Stimulated activated CD8-positive, alpha-beta memory T cell treated with anti-CD3 and anti-CD28 coated beads, Interleukin-4, amount 100 ng/mL, for 24 hours (primary cell): ENCODE measurements at regions not wholly inside any gene's neighbourhood (a gene's known extent, or its start where the extent isn't known, plus 50 kb on each side); places are given as distances from the start of the nearest gene placed in this dataset.
"Not testable (repeated sequence)": the region's sequence is repeated elsewhere in the genome, so short reads cannot be mapped to it uniquely, and the experiment has no call there.

ENCODE experiments used
- DNase-seq: peaks from one replicate; pipeline ENCODE4 v3.0.0-alpha.2; 2020; ENCODE audit warnings: low read depth

DNA sequence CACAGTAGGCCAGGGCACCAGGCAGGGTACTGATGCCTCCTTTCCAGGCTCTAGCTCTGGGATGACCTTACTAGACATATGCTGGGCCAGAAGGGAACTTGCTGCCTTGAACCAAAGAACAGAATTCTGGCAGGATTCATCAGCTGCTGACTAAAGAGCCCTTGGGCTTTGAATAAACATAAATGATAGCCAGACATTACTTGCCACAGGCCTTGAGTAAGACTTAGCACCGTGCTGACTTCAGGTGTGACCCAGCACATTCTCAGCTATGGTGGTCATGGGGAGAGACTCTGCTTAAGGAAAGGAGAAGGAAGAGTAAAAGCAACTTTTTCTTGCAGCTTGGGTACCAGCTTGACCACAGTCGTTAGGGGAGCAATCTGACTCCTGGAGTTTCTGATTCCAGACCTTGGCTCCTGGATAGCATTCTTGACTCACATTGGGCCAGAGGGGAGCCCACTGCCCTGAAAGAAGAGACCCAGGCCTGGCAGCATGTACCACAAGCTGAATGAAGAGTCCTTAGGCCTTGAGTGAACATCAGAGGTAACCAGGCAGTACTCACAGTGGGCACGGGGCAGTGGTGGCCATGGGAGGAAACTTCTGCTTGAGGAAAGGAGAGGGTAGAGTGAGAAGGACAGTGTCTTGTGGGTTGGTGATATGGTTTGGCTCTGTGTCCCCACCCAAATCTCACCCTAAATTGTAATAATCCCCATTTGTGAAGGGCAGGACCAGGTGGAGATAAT is 926.1 kb upstream of the SORCS1 start:
- DNase-seq = no peak

DNA sequence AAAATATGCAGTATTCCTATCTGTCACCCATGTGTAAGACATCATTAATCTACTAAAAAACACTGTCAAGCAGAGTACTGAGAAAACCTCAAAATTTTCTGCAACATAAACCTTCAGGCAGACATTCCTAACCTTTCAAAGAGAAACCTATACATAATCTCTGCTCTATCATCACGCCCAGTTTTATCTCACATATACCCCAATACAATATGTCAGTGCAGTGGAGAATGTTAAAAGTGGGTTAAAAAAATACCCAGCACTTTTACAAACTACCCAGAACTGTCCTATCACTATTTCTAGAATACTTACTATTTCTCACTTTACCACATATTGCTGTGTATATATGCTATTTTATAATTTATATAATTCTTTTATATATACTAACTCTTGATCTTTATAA is 922.0 kb upstream of the SORCS1 start:
- no peak for DNase-seq

DNA sequence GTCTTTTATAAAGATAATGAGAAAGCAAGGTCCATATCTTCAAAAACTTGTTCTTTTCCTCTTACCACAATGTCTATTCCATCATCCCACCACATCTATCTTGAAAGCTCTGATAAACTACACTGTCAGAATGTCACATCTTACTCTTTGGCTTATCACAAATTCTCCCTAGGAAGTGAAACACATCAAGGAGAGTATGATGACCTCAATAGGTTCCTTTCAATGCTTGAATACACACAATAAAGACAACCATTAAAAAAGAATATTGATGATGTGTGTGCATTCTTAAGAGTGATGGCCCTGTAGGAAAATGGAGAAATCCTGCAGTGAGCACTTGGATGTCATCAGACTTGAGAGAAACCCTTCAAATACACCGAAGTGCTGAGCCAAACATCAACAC is 918.1 kb upstream of the SORCS1 start:
- no peak for DNase-seq

DNA sequence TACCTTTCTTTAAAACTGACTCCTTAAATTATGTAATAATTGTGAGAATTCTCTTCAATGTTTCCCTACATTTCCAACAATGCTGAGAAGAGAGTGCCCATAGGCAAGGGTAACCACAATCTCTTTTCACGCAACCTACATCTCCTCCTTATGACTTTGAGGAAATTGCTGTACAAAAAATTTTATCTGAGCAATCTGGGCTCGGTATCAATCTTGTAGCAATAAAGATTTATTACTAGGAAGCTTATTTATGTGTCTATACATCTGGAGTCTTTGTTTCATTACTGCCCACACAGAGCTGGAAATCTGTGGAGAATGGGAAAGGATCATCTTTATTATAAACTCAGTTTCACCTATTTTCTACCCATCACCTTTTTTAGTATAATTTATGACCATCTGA is 913.8 kb upstream of the SORCS1 start:
- DNase-seq = no peak

DNA sequence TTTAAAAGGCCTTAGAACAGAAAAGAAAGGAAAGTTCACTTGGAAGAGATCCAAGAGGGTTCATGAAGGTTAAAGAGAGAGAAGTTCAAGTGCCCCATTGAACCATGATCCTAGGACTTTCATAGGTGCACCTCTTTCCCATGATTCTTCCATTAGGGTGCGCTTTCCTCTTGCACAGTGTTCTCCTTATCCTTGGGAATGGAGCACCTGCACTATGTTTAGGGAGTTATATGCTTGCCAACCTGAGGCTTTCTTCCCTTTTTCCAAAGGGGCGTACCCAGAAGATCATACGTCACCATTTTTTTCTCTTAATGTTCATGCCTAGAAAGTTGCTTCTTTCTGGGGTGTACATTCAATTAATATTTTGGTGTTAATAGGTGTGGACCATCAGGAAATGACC is 908.0 kb upstream of the SORCS1 start:
- no peak for DNase-seq

DNA sequence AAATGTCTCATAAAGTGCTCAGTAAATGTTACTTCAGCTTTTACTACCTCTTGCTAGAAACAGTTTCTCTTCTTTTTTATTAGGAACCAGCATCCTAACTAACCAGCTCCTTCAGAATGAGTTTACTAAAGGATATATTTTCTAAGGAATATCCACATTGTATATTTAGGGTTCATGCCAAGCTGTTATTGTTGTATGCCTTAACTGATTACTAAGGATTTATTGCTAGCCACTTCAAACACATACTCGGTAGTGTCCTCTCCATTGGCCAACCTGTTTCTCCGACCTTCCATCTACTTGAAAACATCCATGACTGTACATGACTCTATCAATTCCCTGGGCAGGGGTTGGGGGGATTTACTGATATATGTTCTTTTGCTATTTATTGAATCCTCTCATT is 906.3 kb upstream of the SORCS1 start:
- DNase-seq = no peak

DNA sequence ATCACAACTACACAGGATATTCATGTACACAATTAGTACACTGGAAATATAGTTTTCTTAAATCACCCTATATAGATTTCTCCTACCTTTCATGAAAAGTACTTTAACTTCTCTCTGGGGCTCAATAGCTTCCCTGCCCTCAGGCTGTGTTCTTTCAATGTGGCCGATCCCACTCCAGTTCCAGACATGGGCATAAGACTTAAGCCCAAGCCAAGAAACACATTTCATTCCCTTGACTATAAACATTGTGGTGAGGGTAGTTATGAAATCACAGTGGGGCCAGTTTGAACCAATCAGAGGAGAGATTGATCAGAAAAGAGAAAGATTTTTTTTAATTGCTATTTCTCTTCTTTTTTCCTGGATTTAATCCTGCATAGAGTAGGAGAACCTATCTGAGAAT is 904.6 kb upstream of the SORCS1 start:
- no peak for DNase-seq

DNA sequence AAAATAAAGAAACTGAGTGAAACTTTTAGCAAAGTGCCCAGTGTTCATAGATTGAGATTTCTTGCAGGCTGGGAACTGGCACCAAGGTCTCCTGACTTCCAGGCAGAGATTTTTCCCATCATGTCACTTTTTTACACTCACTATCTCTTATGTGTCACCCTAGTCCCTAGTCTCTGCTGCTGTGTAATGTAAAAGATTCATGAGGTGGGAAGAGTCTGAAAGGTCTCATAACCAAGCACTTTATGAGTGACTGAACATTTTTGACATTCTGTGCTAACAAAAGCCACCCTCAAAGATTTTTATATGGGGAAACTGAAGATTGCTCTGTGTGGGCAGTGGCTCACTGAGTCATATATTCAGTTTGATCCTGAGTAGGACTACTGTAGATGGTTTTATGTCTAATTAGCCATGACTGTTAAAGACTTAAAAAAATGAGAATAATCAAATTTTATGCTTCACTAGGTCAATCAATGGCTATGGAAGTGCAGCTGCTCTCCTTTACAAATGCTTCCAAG is 900.3 kb upstream of the SORCS1 start:
- DNase-seq = no peak

DNA sequence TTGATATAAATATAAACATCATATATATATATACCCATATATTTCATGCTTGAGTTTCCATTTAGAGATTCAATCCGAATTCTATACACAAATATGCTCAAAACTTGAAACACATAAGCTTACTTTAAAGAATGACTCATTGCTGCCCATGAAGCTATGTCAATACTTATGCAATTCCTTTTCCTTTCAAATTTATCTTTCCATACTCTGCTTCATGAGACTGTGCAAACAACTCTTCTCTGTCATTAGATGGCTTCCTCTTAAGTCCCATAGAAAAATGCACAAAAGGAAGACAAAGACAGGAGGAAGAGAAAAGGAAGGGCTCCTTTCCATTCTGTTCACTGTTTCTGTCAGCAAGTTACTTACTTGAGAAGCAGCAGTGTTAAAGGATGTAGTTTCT is 895.7 kb upstream of the SORCS1 start:
- DNase-seq = no peak

DNA sequence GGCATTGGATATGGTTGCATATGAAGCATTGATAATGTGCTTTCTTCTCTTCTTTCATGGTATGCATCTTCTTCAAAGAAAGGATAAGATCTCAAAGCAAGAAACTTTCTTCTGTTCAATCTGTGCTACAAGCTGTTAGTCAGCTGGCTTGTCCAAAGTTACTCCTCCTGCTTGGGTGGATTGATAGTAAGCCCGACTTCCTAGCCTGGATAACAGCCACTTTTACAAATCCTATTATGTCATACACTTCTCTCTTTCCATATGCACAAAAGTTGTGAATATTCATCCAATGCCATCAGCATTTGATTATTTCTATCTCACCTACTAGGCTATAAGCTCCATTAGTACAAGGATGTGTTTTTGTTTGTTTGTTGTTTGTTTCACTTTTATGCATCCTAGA is 891.0 kb upstream of the SORCS1 start:
- no peak for DNase-seq

DNA sequence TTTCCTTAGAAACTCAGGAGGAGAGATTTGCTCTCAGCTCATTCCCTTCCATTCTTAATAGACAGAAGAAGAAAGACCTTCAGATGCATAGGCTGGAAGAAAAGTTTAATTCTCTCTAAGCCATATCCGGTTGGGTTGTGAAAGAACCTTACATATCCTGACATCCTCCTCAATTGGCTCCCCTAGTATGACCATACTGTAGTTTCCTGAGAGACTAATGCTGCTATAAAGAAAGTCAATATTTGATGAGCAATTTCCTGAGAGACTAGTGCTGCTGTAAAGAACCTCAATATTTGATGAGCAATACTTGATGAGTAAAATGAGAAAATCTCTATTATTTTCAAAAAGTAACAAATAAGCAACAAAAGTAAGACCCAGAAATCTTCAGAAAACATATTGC is 888.5 kb upstream of the SORCS1 start:
- no peak for DNase-seq

DNA sequence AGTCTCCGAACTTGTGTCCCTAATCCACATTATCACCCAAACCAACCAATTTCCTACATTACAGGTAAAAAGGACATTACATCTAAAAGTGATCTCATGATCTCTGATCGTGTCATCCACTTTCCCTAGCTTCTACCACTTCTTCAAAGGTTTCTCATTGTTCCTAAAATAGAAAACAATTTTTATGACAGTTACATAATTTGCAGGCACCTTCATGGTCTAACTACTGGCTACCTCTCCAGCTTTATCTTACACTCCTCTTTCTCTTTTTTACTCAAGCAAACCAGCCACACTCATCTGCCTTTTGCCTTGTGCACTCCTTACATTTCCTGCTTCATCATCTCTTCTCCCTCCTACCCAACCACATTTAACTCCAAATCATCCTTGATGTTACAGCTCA is 886.7 kb upstream of the SORCS1 start:
- DNase-seq = no peak

DNA sequence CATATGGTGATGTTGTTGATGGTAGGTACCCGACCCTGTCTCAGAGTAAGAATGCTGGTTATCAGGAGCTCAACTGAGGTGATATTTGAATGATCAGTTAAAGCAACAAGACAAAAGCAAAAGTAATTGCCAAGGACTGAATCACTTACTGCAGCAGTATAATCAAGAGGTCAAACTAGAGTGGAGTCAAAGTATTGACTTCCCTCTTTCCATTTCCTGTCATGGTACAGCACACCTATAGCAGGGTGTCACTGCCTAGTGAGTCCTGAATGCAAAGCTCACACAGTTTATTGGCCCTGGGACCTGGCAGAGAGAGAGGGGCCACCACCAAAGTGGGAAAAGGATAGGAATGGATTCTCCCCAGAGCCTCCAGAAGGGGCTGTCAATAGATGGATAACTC is 886.1 kb upstream of the SORCS1 start:
- DNase-seq = no peak

DNA sequence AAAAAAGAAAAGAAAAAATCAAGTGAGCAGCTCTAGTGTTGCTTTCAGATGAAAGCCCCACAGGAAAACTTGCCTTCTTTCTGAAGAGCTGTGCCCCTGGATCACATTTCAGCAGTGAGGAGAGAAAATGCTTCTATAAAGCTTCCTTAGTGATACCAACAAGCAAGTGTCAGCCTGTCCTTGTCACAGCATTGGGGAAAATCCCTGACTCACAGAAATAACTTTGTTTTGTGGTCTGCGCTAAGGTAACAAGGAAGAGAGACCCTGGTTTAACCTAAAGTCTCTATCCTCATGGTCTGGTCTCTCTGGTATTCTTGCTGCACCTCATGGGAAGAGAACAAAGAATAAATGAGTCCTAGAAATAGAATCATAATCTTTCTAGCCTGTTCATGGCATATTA is 885.2 kb upstream of the SORCS1 start:
- DNase-seq = no peak

DNA sequence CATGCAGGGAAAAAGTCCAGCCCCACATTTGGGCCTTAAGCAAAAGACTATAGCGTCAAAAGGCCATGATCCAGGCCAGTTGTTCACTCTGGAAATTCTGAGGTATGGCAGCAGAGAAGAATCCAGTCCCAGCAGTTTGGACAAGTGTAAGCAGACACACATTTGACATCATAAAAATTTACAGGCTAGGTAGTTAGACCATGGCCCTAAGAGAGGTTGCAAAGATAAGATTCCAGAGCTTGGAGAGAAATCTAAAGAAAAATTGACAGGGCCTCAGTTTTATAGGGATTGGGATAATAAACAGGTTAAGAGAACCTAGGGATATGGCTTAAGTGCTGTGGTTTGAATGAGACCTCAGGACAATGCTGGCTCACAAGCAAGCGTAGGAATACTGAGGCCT is 884.4 kb upstream of the SORCS1 start:
- no peak for DNase-seq

DNA sequence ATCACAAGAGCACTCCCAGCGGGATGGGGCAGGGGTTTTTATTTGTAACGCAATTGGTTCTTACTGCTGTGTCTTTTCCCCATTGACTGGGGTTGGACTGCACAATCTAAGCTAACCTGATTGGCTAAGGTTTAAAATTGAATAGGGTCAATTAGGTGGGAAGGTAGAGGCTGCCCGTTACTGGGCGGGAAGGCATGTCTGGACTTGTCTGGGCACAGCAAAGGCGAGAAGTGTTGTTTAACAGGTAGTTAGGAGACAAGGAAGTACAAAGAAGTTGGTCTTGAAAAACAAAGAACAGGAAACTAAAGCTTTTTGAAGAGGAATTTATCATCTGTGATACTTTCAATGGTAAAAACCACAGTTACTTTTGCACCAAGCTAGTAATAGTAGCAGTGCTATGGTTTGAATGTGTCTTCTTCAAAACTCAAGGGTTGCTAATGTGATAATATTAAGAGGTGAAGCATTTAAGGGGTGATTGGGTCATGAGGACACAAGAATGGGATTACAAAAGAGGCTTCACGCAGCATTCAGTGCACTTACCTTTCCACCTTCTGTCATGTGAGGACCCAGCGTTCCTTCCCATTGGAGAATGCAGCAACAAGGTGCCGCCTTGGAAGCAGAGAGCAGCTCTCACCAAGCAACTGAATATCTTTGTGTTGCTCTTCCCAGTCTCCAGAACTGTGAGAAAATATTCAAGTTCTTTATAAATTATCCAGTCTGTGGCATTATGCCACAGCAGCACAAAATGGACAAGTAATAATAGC is 875.5 kb upstream of the SORCS1 start:
- no peak for DNase-seq

DNA sequence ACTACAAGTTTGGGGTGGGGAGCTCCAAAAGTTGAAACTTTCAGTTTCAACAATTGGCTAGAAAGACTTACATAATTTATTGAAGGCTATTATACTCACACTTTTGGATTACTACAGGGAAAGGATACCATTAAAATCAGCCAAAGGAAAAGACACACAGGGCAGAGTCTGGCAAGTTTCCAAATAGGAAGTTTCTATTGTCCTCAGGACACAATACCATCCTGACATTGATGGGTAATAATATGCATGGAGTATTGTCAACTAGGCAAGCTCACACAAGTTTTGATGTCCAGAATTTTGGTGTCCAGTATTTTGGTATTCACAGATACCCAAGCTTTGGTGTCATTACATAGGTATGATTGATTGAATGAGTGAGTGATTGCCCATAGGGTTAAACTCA is 872.6 kb upstream of the SORCS1 start:
- DNase-seq = no peak

DNA sequence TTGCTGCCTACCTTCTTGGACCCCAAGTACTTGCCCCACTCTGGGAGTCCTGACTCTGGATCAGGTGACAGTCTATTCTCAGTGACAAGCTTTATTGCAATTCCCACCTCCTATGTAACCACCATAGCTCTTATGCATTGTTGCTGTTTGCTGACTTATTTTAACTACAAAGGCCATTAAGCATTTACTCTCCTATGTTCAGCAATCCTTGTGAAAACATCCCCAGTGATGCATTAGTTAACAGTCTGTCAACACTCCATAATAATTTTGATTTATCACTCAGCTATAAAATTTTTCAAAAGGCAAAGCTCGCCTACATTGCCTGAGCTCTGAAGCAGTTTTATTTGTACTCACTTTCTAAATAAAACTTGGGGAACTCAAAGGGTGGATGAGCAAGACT is 871.8 kb upstream of the SORCS1 start:
- DNase-seq = no peak

DNA sequence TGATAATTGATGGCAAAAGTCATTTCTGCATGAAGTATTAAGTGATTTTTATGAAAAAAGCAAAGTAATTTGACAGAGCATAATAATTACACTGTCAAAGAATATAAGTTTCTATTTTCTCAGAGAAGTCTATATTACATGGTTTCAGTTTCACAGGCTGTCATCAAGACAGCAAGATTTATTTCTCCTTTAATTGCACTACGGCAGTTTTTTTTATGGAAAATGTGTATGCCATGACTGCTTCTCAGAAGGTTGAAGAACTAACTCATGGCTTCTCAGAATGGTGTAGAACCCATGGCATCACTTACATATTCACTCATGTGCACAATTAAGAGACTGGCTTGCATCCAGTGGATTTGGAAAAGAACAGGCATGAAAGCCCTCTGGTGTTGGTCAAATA is 870.3 kb upstream of the SORCS1 start:
- DNase-seq = no peak

DNA sequence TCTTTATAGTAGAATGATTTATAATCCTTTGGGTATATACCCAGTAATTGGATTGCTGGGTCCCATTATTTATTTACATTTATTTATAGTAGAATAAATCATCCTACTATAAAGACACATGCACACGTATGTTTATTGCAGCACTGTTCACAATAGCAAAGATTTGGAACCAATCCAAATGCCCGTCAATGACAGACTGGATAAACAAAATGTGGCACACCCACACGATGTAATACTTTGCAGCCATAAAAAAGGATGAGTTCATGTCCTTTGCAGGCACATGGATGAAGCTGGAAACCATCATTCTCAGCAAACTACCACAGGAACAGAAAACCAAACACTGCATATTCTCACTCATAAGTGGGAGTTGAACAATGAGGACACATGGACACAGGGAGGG is 869.0 kb upstream of the SORCS1 start:
- DNase-seq = not testable (repeated sequence)

DNA sequence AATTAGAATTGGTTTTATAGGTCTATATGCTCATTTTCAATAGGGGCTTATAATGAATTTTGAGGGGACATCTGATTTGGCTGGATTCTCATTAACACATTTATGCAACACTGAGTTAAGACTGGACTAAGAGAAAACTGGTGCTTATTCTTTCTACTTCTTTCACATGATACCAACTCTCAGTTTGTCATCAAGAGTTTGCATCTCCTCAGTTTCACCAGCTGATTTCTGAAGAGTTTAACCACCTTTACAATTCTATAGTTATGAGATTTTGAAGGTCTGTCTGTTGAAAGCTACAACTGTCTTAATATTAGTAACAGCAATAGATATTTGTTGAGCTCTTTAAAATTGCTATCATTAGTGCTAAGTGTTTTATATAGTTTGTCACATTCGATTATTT is 867.0 kb upstream of the SORCS1 start:
- no peak for DNase-seq

DNA sequence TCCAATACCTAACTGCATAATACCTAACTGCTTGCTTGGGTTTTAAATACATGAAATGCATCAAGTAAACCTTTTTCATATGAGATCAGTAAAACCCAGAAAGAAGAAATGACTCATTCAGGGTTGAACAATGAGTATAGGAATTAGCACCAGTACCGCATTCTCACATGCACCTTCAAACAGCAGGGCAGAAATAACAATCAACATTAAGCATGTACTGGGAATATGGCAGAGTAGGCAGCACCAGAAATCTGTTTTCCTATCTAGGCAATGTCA is 850.3 kb upstream of the SORCS1 start:
- no peak for DNase-seq

DNA sequence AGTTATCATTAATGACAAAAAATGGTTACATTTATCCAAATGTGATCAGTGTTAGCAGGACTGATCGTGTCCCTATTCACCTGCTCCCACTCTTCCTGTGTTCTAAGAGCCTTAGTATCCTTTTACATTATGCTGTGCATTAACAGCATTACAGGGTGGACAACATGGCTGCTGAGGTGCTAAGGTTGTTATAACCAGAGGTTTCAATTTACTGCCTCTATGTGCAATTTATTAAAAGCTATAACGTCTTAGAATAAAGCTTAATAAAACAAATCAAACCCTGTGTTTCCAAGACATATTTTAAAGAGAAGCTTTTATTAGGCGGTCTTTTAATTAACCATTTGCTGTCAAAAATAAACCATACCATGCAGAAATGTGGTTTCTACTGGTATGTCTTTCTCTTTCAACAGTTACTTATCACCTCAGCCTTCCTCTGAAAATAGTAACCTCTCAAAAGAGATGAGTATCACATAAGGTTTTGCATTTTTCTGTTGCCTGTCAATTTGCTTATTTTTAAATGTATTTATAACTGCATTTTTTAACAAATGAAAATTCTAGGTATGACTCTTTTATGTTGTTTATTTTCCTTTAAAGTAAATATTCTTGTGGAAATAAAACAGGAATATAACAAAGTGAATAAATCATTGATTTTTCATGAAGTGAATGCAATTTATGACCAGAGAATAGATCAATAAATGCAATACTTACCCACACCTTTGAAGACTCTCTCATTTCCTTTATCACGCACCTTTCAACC is 849.8 kb upstream of the SORCS1 start:
- no peak for DNase-seq
